Esophagus squamous epithelium (tissue), 4 donors: ENCODE measurements at regions not wholly inside any gene's neighbourhood (a gene's known extent, or its start where the extent isn't known, plus 50 kb on each side); places are given as distances from the start of the nearest gene placed in this dataset.

Experiments used
- POLR2A ChIP-seq, 4 donors: fragments of 450-650 bp; IDR thresholded peaks; one replicate each; pipeline ENCODE4 v1.6.1; 2017; ENCODE audit warnings: antibody characterized with exemption in 4 of 4, mild to moderate bottlenecking in 4 of 4, moderate library complexity in 3 of 4
- TF ChIP-seq, protein P1 (sequence below), 6 experiments: fragments of 450-650 bp in 4 of 6; fragments of 200-600 bp in 2 of 6; sonication (generic) in 2 of 6; IDR thresholded peaks; one replicate each; pipeline ENCODE4 v1.5.1; 2016 to 2019; ENCODE audit warnings: antibody characterized with exemption in 6 of 6, mild to moderate bottlenecking in 4 of 6, moderate library complexity in 4 of 6

DNA sequence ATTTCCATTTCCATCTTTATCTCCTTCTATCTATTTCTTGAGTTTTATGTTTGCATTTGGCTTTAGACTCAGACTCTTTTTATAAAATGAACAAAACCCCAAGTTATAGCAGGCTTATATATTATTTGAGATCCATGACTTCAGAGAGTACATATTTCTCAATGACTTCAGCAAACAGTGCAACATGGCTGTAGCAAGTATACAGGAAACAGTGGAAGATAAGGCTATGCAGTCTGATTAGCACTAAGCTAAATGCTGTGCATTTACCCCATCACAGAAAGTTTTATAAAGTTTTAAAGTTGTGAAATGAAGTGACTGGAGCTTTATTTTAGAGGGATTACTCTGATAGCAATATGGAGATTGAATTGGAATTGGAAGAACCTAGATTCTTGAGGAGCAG, 463.5 kb upstream of the TGFBR2 start:
- TF ChIP-seq, protein P1, sequence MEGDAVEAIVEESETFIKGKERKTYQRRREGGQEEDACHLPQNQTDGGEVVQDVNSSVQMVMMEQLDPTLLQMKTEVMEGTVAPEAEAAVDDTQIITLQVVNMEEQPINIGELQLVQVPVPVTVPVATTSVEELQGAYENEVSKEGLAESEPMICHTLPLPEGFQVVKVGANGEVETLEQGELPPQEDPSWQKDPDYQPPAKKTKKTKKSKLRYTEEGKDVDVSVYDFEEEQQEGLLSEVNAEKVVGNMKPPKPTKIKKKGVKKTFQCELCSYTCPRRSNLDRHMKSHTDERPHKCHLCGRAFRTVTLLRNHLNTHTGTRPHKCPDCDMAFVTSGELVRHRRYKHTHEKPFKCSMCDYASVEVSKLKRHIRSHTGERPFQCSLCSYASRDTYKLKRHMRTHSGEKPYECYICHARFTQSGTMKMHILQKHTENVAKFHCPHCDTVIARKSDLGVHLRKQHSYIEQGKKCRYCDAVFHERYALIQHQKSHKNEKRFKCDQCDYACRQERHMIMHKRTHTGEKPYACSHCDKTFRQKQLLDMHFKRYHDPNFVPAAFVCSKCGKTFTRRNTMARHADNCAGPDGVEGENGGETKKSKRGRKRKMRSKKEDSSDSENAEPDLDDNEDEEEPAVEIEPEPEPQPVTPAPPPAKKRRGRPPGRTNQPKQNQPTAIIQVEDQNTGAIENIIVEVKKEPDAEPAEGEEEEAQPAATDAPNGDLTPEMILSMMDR (IDR thresholded peaks at IDR 0.05), result no peak
- no peak for TF ChIP-seq POLR2A (IDR thresholded peaks at IDR 0.05)
